ENCODE measurements at regions not wholly inside any gene's neighbourhood (a gene's known extent, or its start where the extent isn't known, plus 50 kb on each side); places are given as distances from the start of the nearest gene placed in this dataset.

GRCh38 chr9:75602060-75602459, 288.4 kb upstream of the PCSK5 start:
- no peak for ATAC-seq (ENCODE audit: low read depth)
- Histone ChIP-seq H3K27ac (ENCODE audit: low read length in 2 of 2) (no peak overlapping the region), H3K36me3 (replicated peaks in 1 of 2; ENCODE audit: control extremely low read depth in 1 of 2, control insufficient read depth in 1 of 2, extremely low read depth in 1 of 2, insufficient read depth in 2 of 2, low read length in 1 of 2) (no peaks in the 10 kb centered on the region), H3K27me3 (replicated peaks in 1 of 4; ENCODE audit: control extremely low read depth in 1 of 4, control insufficient read depth in 3 of 4, insufficient read depth in 4 of 4, low read length in 3 of 4) (no peaks in the 10 kb centered on the region), H2AFZ (ENCODE audit: insufficient read depth, low read depth, low read length, poor library complexity, severe bottlenecking) (no peak overlapping the region), H3K79me2 (ENCODE audit: control insufficient read depth, insufficient read depth, low read length) (no peaks in the 10 kb centered on the region), H3K9me3 (ENCODE audit: control extremely low read depth in 1 of 3, control insufficient read depth in 2 of 3, insufficient read depth in 1 of 3, low read length in 2 of 3) (no peaks in the 10 kb centered on the region), H3K4me3 (ENCODE audit: control extremely low read depth in 1 of 5, extremely low read depth in 1 of 5, insufficient read depth in 1 of 5, low read depth in 2 of 5, low read length in 4 of 5) (no peak overlapping the region), H3K9ac (ENCODE audit: low read length) (no peak overlapping the region), H3K4me1 (ENCODE audit: control insufficient read depth in 2 of 2, insufficient read depth in 2 of 2, low read length in 2 of 2) (no peaks in the 10 kb centered on the region), H4K20me1 (ENCODE audit: control insufficient read depth, insufficient read depth, low read length, poor library complexity, severe bottlenecking) (no peaks in the 10 kb centered on the region), H3K4me2 (replicated peaks; ENCODE audit: low read depth, low read length, poor library complexity, severe bottlenecking) (no peak overlapping the region)
- WGBS (ENCODE audit: insufficient coverage): 78% methylated on average over 2 of the region's 4 CpGs
- ChIA-PET POLR2A (no interaction called here), CTCF (no interaction called here)
- TF ChIP-seq CTCF (IDR thresholded peaks at IDR 0.05) (no peak), EZH2 (IDR thresholded peaks at IDR 0.05; ENCODE audit: borderline replicate concordance, insufficient read depth, low read depth, low read length, poor library complexity, severe bottlenecking) (no peak)
- Mint-ChIP-seq H3K27ac (no peak overlapping the region), H3K27me3 (no peaks in the 10 kb centered on the region), H3K4me1 (no peaks in the 10 kb centered on the region), H3K4me3 (no peak overlapping the region), H3K9me3 (ENCODE audit: insufficient read depth) (peaks cover 4% of the 10 kb centered on the region)
- intact Hi-C loops (cut with micrococcal nuclease): no loop called here
- no peak for DNase-seq

- no peaks in the 10 kb centered on the region for H4K20me1 ChIP-seq (ENCODE audit: control insufficient read depth, insufficient read depth, low read length, poor library complexity, severe bottlenecking)
Observed at GRCh38 chr9:75604661-75605060, 285.8 kb upstream of the PCSK5 start.

More at GRCh38 chr9:75604661-75605060, 285.8 kb upstream of the PCSK5 start:
- TF ChIP-seq CTCF (IDR thresholded peaks at IDR 0.05) (no peak), EZH2 (IDR thresholded peaks at IDR 0.05; ENCODE audit: borderline replicate concordance, insufficient read depth, low read depth, low read length, poor library complexity, severe bottlenecking) (no peak)
- Mint-ChIP-seq H3K4me1 (no peaks in the 10 kb centered on the region), H3K9me3 (ENCODE audit: insufficient read depth) (peaks cover 4% of the 10 kb centered on the region), H3K27ac (no peak overlapping the region), H3K27me3 (no peaks in the 10 kb centered on the region), H3K4me3 (no peak overlapping the region)
- intact Hi-C loops (cut with micrococcal nuclease): no loop called here
- ChIA-PET CTCF (no interaction called here), POLR2A (no interaction called here)
- ATAC-seq (ENCODE audit: low read depth): no peak
- no peak overlapping the region for H3K27ac ChIP-seq (ENCODE audit: low read length in 2 of 2)
- no CpG with 5 or more reads among the region's 2 CpGs for WGBS (ENCODE audit: insufficient coverage)
- no peak overlapping the region for H3K9ac ChIP-seq (ENCODE audit: low read length)
- H3K4me1 ChIP-seq (ENCODE audit: control insufficient read depth in 2 of 2, insufficient read depth in 2 of 2, low read length in 2 of 2): no peaks in the 10 kb centered on the region
- H3K4me3 ChIP-seq (ENCODE audit: control extremely low read depth in 1 of 5, extremely low read depth in 1 of 5, insufficient read depth in 1 of 5, low read depth in 2 of 5, low read length in 4 of 5): no peak overlapping the region
- no peaks in the 10 kb centered on the region for H3K36me3 ChIP-seq (replicated peaks in 1 of 2; ENCODE audit: control extremely low read depth in 1 of 2, control insufficient read depth in 1 of 2, extremely low read depth in 1 of 2, insufficient read depth in 2 of 2, low read length in 1 of 2)
- DNase-seq: no peak
- no peaks in the 10 kb centered on the region for H3K79me2 ChIP-seq (ENCODE audit: control insufficient read depth, insufficient read depth, low read length)
- H2AFZ ChIP-seq (ENCODE audit: insufficient read depth, low read depth, low read length, poor library complexity, severe bottlenecking): no peak overlapping the region
- H3K4me2 ChIP-seq (replicated peaks; ENCODE audit: low read depth, low read length, poor library complexity, severe bottlenecking): no peak overlapping the region
- no peaks in the 10 kb centered on the region for H3K9me3 ChIP-seq (ENCODE audit: control extremely low read depth in 1 of 3, control insufficient read depth in 2 of 3, insufficient read depth in 1 of 3, low read length in 2 of 3)
- no peaks in the 10 kb centered on the region for H3K27me3 ChIP-seq (replicated peaks in 1 of 4; ENCODE audit: control extremely low read depth in 1 of 4, control insufficient read depth in 3 of 4, insufficient read depth in 4 of 4, low read length in 3 of 4)

All from B cell (primary cell).